ENCODE measurements at regions not wholly inside any gene's neighbourhood (a gene's known extent, or its start where the extent isn't known, plus 50 kb on each side); places are given as distances from the start of the nearest gene placed in this dataset.

GRCh38 chr4:3658530-3658913, 107.7 kb upstream of the ADRA2C start:
- no peak overlapping the region for H3K4me3 ChIP-seq (ENCODE audit: insufficient read depth, low read length, poor library complexity, severe bottlenecking)
- no peaks in the 10 kb centered on the region for H3K27me3 ChIP-seq (ENCODE audit: low read length)
- TF ChIP-seq EZH2phosphoT487 (conservative IDR thresholded peaks at IDR 0.05; ENCODE audit: low read length) (no peak), CTCF (IDR thresholded peaks at IDR 0.05; ENCODE audit: insufficient read depth, low read length, poor library complexity, severe bottlenecking) (no peak)
- no peak overlapping the region for H3K4me2 ChIP-seq (ENCODE audit: low read depth, low read length, poor library complexity, severe bottlenecking)
- no peaks in the 10 kb centered on the region for H3F3A ChIP-seq (ENCODE audit: insufficient read depth)
- H4K20me1 ChIP-seq (ENCODE audit: low read depth, low read length): no peaks in the 10 kb centered on the region
- no peak overlapping the region for H2AFZ ChIP-seq (ENCODE audit: low read depth, low read length, severe bottlenecking)
- no peaks in the 10 kb centered on the region for H3K9me3 ChIP-seq (ENCODE audit: insufficient read depth, low read length)
- H3K79me2 ChIP-seq (ENCODE audit: insufficient read depth, low read length): no peaks in the 10 kb centered on the region
- H3K36me3 ChIP-seq (ENCODE audit: low read length): no peaks in the 10 kb centered on the region
- no peak overlapping the region for H3K27ac ChIP-seq (ENCODE audit: low read depth, low read length)
- no peaks in the 10 kb centered on the region for H3K9me2 ChIP-seq (replicated peaks; ENCODE audit: insufficient read depth, low read length)
- H3K9ac ChIP-seq (ENCODE audit: low read length): no peak overlapping the region

- H4K20me1 ChIP-seq (ENCODE audit: low read depth, low read length): no peaks in the 10 kb centered on the region
- no peak overlapping the region for H2AFZ ChIP-seq (ENCODE audit: low read depth, low read length, severe bottlenecking)
- H3K9me3 ChIP-seq (ENCODE audit: insufficient read depth, low read length): no peaks in the 10 kb centered on the region
- H3K9me2 ChIP-seq (replicated peaks; ENCODE audit: insufficient read depth, low read length): no peaks in the 10 kb centered on the region
- H3K4me2 ChIP-seq (ENCODE audit: low read depth, low read length, poor library complexity, severe bottlenecking): no peak overlapping the region
- TF ChIP-seq CTCF (IDR thresholded peaks at IDR 0.05; ENCODE audit: insufficient read depth, low read length, poor library complexity, severe bottlenecking): no peak
- no peak for TF ChIP-seq EZH2phosphoT487 (conservative IDR thresholded peaks at IDR 0.05; ENCODE audit: low read length)
- H3K4me3 ChIP-seq (ENCODE audit: insufficient read depth, low read length, poor library complexity, severe bottlenecking): no peak overlapping the region
- H3F3A ChIP-seq (ENCODE audit: insufficient read depth): no peaks in the 10 kb centered on the region
- H3K27ac ChIP-seq (ENCODE audit: low read depth, low read length): no peak overlapping the region
- no peak overlapping the region for H3K9ac ChIP-seq (ENCODE audit: low read length)
- no peaks in the 10 kb centered on the region for H3K36me3 ChIP-seq (ENCODE audit: low read length)
- H3K27me3 ChIP-seq (ENCODE audit: low read length): no peaks in the 10 kb centered on the region
- no peaks in the 10 kb centered on the region for H3K79me2 ChIP-seq (ENCODE audit: insufficient read depth, low read length)
These were observed 108.2 kb upstream of the ADRA2C start for GRCh38 chr4:3657902-3658529.

GRCh38 chr4:3656416-3657356, 109.5 kb upstream of the ADRA2C start:
- Histone ChIP-seq H3K36me3 (ENCODE audit: low read length) (no peaks in the 10 kb centered on the region), H3K4me2 (ENCODE audit: low read depth, low read length, poor library complexity, severe bottlenecking) (no peak overlapping the region), H3K27me3 (ENCODE audit: low read length) (no peaks in the 10 kb centered on the region), H3F3A (ENCODE audit: insufficient read depth) (no peaks in the 10 kb centered on the region), H3K79me2 (ENCODE audit: insufficient read depth, low read length) (no peaks in the 10 kb centered on the region), H2AFZ (ENCODE audit: low read depth, low read length, severe bottlenecking) (no peak overlapping the region), H3K9ac (ENCODE audit: low read length) (no peak overlapping the region), H3K27ac (ENCODE audit: low read depth, low read length) (no peak overlapping the region), H3K4me3 (ENCODE audit: insufficient read depth, low read length, poor library complexity, severe bottlenecking) (no peak overlapping the region), H3K9me2 (replicated peaks; ENCODE audit: insufficient read depth, low read length) (no peaks in the 10 kb centered on the region), H4K20me1 (ENCODE audit: low read depth, low read length) (no peaks in the 10 kb centered on the region), H3K9me3 (ENCODE audit: insufficient read depth, low read length) (no peaks in the 10 kb centered on the region)
- TF ChIP-seq EZH2phosphoT487 (conservative IDR thresholded peaks at IDR 0.05; ENCODE audit: low read length) (no peak), CTCF (IDR thresholded peaks at IDR 0.05; ENCODE audit: insufficient read depth, low read length, poor library complexity, severe bottlenecking) (no peak)

Data from SU-DHL-6 (cell line).